ENCODE measurements at regions not wholly inside any gene's neighbourhood (a gene's known extent, or its start where the extent isn't known, plus 50 kb on each side); places are given as distances from the start of the nearest gene placed in this dataset.

DNA sequence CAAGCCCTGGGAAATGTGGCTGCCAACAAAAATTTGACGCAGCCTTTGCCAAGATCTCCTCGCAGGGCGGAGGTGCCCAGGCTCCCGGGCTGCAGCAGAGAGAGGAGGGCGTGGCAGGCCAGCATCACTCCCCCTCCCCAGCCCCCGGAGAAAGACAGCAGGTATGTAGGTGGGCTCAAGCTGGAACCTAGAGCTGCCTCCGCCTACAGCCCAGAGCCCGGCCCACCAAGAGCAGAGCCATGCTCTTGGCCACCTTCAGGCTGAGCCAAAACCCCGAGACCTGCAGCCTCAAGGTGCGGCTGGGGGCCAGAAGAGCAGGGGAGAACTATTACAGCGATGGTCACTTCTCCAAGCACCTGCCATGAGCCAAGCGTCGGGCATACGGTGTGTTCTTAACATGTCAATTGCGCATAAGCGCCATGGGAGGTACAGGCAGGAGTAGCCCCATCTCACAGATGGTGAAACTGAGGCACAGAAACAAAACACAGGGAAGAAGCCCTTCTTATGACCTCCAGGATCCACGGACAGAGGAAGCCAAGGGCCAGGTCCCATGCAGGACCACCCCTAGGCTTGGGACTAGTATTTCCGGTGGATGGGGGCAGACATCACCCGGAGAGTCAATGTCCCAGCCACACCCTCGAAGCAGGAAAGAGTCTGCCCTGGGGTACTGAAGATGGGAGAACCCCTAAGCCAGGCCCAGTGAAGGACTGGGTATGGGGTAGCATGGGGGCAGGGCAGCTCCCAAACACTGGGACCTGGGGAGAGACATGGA lies 109.0 kb downstream of the NCOR2 start:
- Histone ChIP-seq H3K27me3 (ENCODE audit: control insufficient read depth, insufficient read depth, low read length) (no peaks in the 10 kb centered on the region), H3K36me3 (ENCODE audit: control insufficient read depth, insufficient read depth, low read length) (peaks cover 8% of the 10 kb centered on the region), H3K4me3 (ENCODE audit: low read depth, low read length) (no peak overlapping the region)
- DNase-seq (ENCODE audit: low read depth) = no peak
- TF ChIP-seq, protein P1, sequence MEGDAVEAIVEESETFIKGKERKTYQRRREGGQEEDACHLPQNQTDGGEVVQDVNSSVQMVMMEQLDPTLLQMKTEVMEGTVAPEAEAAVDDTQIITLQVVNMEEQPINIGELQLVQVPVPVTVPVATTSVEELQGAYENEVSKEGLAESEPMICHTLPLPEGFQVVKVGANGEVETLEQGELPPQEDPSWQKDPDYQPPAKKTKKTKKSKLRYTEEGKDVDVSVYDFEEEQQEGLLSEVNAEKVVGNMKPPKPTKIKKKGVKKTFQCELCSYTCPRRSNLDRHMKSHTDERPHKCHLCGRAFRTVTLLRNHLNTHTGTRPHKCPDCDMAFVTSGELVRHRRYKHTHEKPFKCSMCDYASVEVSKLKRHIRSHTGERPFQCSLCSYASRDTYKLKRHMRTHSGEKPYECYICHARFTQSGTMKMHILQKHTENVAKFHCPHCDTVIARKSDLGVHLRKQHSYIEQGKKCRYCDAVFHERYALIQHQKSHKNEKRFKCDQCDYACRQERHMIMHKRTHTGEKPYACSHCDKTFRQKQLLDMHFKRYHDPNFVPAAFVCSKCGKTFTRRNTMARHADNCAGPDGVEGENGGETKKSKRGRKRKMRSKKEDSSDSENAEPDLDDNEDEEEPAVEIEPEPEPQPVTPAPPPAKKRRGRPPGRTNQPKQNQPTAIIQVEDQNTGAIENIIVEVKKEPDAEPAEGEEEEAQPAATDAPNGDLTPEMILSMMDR (IDR thresholded peaks at IDR 0.05; ENCODE audit: insufficient read depth, low read length, poor library complexity, severe bottlenecking) = no peak

DNA sequence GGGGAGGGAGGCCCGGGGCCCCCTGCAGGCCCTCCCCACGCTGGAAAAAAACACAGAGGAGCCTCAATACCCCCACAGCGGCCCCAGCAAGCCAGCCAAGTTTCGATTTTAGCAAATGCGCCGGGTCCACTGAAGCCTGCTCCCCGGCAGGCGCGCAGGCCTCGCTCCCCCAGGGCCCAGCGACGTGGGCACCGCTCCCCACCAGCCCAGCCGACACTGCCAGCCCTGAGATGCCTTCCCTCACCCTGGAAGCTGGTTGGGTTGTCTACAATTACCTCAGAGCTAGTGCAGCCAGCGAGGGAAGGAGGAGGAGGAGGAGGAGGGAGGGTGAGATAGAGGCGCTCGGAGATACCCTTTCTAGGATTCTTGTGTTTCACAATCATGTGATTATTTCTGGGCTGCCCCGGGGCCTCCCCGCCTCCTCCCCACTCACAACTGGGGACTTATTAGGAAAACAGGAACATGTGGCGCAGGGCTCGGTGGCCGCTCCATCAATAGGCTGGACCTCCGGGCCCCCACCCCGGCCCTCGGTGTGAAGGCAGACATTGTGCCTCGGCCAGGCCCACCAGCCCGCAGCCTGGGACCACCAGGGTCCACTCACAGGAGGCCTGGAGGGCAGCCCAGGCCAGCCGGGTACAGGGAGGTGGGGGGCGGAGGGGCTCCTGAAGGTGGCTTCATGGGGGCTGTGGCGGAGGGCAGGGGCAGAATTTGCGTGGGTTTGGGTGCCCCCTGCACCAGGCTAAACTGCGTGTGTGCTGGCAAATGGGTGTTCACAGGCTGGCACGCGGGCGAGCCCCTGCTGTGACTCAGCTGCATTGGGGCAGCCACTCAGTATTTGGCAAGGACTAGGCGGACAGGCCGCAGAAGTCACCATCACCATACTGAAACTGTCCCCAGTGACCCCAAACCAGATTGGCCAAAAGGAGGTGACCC lies 109.9 kb downstream of the NCOR2 start:
- DNase-seq (ENCODE audit: low read depth) = no peak
- Histone ChIP-seq H3K27me3 (ENCODE audit: control insufficient read depth, insufficient read depth, low read length) (no peaks in the 10 kb centered on the region), H3K4me3 (ENCODE audit: low read depth, low read length) (no peak overlapping the region), H3K36me3 (ENCODE audit: control insufficient read depth, insufficient read depth, low read length) (peaks cover 8% of the 10 kb centered on the region)
- TF ChIP-seq, protein P1 (IDR thresholded peaks at IDR 0.05; ENCODE audit: insufficient read depth, low read length, poor library complexity, severe bottlenecking) = no peak

DNA sequence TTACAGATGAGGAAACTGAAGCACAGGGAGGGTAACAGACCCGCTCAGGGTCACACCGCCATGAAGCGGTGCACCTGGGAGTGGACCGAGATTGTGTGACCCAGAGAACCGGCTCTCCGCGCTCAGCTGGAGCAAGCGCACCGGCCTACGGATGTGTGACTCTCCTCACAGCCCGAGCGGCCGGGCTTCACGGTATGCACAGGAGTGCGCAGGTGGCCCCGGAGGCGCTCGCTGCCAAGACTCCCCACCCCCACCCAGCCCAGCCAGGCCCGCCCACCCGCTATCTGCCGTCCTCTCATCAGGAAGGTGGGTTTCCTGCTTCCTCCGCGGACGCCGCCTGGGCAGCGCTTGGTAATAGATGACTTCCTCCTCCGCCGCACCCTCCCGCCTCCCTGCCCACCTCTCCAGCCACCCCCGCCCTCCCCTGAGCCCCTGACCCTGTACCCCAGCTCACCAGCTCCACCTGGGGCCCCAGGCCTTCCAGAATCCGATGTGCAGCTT lies 110.7 kb downstream of the NCOR2 start:
- H3K36me3 ChIP-seq (ENCODE audit: control insufficient read depth, insufficient read depth, low read length) = peaks cover 5% of the 10 kb centered on the region
- DNase-seq (ENCODE audit: low read depth) = no peak
- H3K27me3 ChIP-seq (ENCODE audit: control insufficient read depth, insufficient read depth, low read length) = no peaks in the 10 kb centered on the region
- no peak overlapping the region for H3K4me3 ChIP-seq (ENCODE audit: low read depth, low read length)
- TF ChIP-seq, protein P1 (IDR thresholded peaks at IDR 0.05; ENCODE audit: insufficient read depth, low read length, poor library complexity, severe bottlenecking) = no peak

DNA sequence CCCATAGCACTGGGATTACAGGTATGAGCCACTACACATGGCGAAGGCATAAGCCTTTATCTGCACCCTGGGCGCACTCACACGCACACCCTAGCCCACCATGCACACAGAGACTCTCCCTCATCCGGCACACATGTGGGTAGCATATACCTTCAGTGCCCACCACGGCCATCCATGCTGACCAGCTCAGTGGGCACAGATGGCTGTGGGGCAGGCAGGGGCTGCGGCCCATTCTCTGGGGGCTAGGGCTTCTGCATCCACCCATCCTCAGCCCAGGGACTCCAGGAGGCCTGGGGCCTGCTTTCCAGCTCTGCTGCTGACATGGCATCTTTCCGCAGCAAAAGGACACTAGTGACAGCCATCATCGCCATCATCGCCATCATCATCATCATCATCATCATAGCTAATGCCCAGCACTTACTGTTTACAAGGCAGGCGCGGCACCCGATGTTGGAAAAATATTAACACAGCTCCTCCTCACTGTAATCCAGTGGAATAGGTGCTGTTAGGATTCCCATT lies 111.2 kb downstream of the NCOR2 start:
- H3K4me3 ChIP-seq (ENCODE audit: low read depth, low read length) = no peak overlapping the region

DNA sequence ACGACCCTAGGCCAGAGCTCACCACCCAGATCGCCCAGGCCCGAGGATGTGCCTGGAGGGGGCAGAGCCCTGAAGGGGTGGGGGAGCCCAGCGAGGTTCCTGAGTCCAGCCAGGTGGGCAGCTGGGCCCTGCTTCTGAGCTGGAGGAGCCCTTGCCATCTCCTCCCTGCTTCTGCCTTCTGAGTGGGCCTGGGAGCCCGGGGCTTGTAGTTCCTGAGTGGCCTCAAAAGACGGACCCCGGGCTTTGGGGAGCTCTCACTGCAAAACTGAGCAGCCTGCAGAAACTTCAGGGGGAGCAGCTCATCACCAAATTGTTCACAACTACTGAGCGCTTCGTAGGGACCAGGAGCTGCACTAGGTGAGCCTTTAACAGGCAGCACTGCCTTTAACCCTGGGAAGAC lies 112.1 kb downstream of the NCOR2 start:
- Histone ChIP-seq H3K4me3 (ENCODE audit: low read depth, low read length) (no peak overlapping the region), H3K36me3 (ENCODE audit: control insufficient read depth, insufficient read depth, low read length) (peaks cover 5% of the 10 kb centered on the region), H3K27me3 (ENCODE audit: control insufficient read depth, insufficient read depth, low read length) (no peaks in the 10 kb centered on the region)
- no peak for DNase-seq (ENCODE audit: low read depth)
- TF ChIP-seq, protein P1 (IDR thresholded peaks at IDR 0.05; ENCODE audit: insufficient read depth, low read length, poor library complexity, severe bottlenecking) = no peak

More for the DNA sequence above, 111.2 kb downstream of the NCOR2 start:
- TF ChIP-seq, protein P1 (IDR thresholded peaks at IDR 0.05; ENCODE audit: insufficient read depth, low read length, poor library complexity, severe bottlenecking) = no peak
- no peak for DNase-seq (ENCODE audit: low read depth)
- no peaks in the 10 kb centered on the region for H3K27me3 ChIP-seq (ENCODE audit: control insufficient read depth, insufficient read depth, low read length)
- H3K36me3 ChIP-seq (ENCODE audit: control insufficient read depth, insufficient read depth, low read length) = peaks cover 5% of the 10 kb centered on the region

All from kidney epithelial cell (primary cell).